ENCODE measurements at regions not wholly inside any gene's neighbourhood (a gene's known extent, or its start where the extent isn't known, plus 50 kb on each side); places are given as distances from the start of the nearest gene placed in this dataset.
"Not testable (repeated sequence)": the region's sequence is repeated elsewhere in the genome, so short reads cannot be mapped to it uniquely, and the experiment has no call there.

GRCh38 chr6:4420160-4420865, 284.9 kb upstream of the ECI2 start:
- no peak for DNase-seq (ENCODE audit: low read depth in 1 of 2, low spot score in 1 of 2)

- no peak for DNase-seq (ENCODE audit: low read depth in 1 of 2, low spot score in 1 of 2)
Observed at GRCh38 chr6:4415549-4415948, 280.2 kb upstream of the ECI2 start.

DNA sequence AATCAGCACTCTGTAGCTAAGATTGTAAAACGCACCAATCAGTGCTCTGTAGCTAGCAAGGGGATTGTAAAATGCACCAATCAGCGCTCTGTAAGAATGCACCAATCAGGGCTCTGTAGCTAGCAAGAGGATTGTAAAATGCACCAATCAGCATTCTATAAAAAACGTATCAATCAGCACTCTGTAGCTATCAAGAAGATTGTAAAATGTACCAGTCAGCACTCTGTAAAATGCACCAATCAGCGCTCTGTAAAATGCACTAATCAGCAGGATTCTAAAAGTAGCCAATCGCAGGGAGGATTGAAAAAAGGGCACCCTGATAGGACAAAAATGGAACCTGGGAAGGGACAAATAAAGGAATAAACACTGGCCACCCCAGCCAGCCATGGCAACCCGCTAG, 278.7 kb upstream of the ECI2 start:
- not testable (repeated sequence) for DNase-seq (ENCODE audit: low read depth in 1 of 2, low spot score in 1 of 2)

- DNase-seq (ENCODE audit: low read depth in 1 of 2, low spot score in 1 of 2) = no peak
Observed at GRCh38 chr6:4413073-4413472, 277.7 kb upstream of the ECI2 start.

DNA sequence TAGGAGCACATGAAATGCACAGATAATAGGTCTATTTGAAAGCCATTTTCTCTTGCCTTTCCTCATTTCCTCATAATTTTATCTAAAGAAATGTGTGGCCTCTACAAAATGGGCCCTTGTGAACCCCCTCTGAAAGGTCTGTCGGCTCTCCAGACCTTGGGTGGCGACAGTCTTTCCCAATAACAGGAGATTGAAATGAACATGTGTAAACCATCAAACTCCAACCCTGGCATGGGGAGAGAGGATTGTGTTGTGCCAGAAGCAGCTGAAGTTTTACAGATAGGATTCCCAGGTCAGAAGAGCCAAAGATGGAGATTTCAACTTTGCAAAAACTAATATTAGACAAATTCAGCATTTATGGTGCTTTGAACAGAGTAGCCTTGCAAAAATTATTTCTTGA, 277.1 kb upstream of the ECI2 start:
- DNase-seq (ENCODE audit: low read depth in 1 of 2, low spot score in 1 of 2) = no peak

- DNase-seq (ENCODE audit: low read depth in 1 of 2, low spot score in 1 of 2) = no peak
Observed at GRCh38 chr6:4412077-4412476, 276.7 kb upstream of the ECI2 start.

DNA sequence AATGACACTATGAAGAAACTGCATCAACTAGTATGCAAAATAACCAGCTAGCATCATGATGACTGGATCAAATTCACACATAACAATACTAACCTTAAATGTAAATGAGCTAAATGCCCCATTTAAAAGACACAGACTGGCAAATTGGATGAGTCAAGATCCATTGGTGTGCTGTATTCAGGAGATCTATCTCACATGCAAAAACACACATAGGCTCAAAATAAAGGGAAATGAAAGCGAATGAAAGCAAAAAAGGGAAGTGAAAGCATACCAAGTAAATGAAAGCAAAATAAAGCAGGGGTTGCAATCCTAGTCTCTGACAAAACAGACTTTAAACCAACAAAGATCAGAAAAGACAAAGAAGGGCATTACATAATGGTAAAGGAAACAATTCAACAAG, 272.3 kb upstream of the ECI2 start:
- not testable (repeated sequence) for DNase-seq (ENCODE audit: low read depth in 1 of 2, low spot score in 1 of 2)

DNA sequence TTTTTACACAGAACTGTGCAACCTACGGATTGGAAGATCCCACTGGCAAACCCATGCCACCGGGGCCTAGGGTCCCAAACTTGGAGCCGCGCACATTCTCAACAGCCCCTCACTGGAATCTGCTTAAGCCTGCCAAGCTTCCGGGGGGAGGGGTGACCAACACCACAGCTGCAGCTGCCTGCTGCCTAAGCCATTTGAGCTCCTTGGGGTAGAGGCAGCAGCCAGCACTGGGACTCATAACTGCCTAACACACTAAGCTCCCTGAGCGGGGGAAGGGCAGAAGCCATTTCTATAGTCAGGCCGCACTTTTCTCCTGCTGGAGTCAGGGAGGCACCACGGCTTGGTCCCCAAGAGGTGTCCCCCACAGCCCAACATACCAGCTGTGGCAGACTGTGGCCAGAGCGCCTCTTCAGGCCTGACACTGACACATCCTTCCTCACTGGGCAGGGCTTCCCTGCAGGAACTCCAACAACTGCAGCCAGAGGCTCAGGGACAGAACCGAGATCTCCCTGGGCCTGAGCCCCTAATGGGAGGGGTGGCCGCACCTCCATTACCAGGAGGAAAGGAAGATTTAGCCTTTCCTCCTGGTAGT, 270.3 kb upstream of the ECI2 start:
- no peak for DNase-seq (ENCODE audit: low read depth in 1 of 2, low spot score in 1 of 2)

- DNase-seq (ENCODE audit: low read depth in 1 of 2, low spot score in 1 of 2) = no peak
Observed at GRCh38 chr6:4404415-4404814, 269.0 kb upstream of the ECI2 start.

- DNase-seq (ENCODE audit: low read depth in 1 of 2, low spot score in 1 of 2) = no peak
Observed at GRCh38 chr6:4403828-4404227, 268.5 kb upstream of the ECI2 start.

DNA sequence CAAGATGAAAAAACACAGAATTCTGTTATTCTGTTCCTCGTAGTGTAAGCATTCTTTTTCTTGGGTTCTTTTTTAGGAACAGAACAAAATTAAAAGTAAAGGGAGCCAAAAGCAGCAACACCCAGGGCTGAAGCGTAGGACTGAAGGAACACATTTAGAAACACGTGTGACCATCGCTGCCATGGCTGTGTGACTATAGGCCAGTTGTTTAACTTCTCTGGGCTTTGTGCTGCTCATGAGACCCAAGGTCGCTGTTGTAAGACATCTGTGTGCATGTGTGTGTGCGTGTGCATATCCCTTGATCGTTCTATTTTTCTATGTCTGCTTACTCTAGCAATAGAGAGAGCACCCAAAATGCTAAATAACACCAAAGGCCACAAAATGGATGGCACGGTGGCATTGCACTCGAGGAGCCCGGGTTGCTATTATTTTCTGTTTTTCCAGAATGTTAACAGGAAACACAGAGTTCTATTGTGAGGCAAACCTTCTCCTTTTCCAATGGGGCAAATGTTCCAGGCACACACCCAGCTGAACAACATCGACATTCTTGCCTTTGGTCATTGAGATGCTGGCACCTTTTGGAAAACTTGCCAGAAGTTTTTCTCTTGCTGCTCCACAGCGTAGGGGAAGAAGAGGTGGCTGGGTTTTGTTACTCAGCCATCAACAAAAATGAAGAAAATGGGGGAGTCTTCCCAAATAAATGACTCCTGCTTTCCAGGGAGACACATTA, 267.8 kb upstream of the ECI2 start:
- no peak for DNase-seq (ENCODE audit: low read depth in 1 of 2, low spot score in 1 of 2)

DNA sequence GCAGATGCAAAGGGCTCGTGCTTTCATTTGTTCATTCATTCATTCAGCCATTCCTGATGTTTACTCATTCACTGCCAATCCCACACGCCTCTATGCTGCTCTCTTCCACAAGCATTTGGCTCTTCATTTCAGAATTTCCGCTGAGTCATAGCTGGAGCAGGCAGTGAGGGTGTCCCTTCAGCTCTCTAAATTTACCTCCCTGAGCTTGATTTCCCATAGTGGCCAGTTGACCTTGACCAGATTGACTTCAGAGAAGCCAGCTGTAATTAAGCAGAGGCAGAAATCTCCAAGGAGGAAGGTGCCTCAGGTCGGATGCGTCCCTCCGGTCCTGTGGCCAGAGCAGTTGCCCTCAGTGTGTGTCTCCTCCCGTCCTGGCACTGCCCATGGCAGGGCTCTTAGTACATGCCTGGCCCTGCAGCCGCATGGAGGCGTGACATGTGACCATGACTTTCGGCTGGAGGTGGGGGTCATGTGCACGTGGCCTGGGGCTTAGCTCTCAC, 267.2 kb upstream of the ECI2 start:
- DNase-seq (ENCODE audit: low read depth in 1 of 2, low spot score in 1 of 2) = no peak

GRCh38 chr6:4401408-4402368, 266.3 kb upstream of the ECI2 start:
- no peak for DNase-seq (ENCODE audit: low read depth in 1 of 2, low spot score in 1 of 2)

DNA sequence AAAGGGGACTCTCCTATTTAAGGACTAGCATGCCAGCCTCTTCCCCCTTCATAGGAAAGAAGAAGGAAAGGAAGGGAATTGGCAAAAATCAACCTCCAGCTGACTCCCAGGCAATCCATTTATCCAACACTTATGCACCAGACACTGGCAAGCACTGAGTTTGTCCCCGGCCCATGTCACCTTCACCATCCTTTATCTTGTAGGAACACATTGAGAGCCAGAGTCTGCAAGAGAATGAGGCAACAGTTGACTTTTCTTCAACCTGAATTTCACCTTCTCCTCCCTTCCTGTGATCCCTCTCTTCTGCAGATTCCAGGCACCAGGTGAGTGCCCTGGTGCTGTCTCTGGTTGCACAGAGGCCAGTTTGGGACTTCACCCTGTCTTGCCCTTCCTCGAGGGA, 264.3 kb upstream of the ECI2 start:
- DNase-seq (ENCODE audit: low read depth in 1 of 2, low spot score in 1 of 2) = no peak

DNA sequence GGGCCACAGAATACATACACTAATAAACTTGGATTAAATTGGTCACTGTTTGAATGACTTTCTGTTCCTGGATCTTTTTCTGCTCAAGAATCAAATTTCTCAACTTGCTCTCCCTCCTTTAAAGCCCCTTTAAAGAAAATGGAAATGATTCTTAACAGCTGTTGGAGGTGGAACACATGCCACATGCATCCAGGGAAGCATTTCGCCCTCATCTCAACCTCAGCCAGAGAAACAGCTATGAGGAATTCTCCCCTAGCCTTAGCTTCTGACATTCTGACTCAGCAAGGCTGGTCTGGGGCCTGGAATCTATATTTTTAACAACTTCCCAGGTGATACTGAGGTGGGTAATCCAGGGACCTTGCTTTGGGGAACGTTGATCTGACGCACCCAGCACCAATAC, 263.4 kb upstream of the ECI2 start:
- DNase-seq (ENCODE audit: low read depth in 1 of 2, low spot score in 1 of 2) = no peak

DNA sequence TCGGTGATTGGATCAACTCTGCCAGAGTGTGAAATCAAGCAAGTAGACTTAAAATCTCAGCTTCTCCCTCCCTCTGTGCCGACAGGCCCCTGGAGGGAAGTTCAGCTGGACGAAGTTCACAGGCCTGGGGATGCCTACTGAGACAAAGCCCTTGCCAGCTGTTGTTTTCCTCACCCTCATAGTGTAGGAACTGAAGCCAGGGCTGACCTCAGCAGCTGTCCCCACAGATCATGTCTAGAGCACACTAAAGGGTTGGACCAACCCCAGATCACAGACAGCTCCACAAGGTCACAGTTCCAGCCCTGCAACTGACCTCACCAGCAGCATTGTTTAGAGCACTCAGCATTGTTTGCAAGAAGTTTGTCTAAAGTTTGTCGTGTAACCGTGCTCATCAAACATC, 261.9 kb upstream of the ECI2 start:
- DNase-seq (ENCODE audit: low read depth in 1 of 2, low spot score in 1 of 2) = no peak

DNA sequence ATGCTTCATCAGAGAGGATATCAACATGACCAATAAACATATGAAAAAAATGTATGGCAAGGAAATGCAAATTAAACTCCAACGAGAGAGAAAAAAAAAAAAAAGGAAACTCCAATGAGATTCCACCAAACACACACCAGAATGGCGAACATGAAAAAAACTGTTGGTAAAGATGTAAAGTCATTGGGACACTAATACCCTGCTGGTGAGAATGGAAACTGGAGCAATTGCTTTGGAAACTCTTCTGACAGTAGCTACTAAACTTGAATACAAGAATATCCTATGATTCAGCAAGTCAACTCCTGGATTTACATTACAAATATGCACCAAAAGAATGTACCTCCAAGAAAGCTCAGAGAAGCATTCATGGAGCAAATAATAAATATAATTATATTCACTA, 260.7 kb upstream of the ECI2 start:
- no peak for DNase-seq (ENCODE audit: low read depth in 1 of 2, low spot score in 1 of 2)

DNA sequence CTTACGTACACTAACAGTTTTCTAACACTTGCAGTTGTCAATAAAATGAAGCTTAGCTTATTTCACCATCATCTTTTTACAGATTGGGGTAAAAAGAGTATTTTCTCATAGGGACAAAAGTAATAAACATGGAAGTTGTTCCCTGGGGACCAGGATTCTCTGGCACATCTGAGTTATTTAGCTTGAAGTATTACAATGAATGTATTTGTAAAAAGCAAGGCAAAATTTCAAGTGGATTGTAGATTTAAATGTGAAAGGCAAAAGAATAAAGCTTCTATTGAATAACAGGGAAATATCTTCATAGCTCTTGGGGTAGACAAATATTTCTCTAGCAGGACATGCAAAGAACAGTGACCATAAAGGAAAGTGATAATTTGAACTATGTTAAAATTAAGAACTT, 260.0 kb upstream of the ECI2 start:
- no peak for DNase-seq (ENCODE audit: low read depth in 1 of 2, low spot score in 1 of 2)

DNA sequence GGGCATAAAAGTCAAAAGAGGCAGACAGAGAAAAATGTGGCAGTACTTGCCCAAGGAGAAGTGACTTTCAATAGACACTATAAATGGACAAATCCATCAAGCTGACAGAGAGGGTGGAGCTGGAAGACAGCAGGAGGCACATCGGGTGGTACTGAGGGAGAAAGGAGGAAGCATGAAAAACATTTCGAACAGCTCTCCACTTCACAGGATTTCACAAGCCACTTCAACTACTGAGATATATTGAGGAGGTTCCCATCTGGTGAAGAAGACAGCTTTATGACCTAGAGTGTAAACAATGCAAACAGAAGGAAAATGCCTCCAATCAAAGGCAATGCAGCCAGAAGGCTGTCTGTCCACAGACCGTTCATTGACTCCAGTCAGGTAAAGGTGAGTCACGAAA, 259.4 kb upstream of the ECI2 start:
- no peak for DNase-seq (ENCODE audit: low read depth in 1 of 2, low spot score in 1 of 2)

- DNase-seq (ENCODE audit: low read depth in 1 of 2, low spot score in 1 of 2) = no peak
Observed at GRCh38 chr6:4388675-4389074, 253.3 kb upstream of the ECI2 start.

DNA sequence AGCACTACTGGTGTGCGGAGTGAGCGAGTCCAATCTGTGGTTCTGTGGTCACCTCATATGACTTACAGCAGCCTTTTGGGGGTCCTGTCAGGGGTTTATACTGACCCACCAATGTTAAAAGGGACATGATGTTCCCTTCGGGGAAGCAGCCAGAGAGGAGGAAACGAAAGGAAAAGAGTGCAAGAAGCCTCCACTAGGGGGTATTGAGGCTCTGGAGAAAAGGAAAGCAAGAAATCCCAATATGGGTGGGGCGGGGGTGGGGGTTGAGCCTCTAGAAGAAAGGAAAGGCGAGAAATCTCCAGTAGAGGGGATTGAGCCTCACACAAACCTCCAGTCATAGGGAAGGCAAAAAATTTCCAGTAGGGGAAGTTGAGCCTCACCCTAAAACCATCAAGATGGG, 249.3 kb upstream of the ECI2 start:
- DNase-seq (ENCODE audit: low read depth in 1 of 2, low spot score in 1 of 2) = no peak
